ENCODE measurements at regions not wholly inside any gene's neighbourhood (a gene's known extent, or its start where the extent isn't known, plus 50 kb on each side); places are given as distances from the start of the nearest gene placed in this dataset.

DNA sequence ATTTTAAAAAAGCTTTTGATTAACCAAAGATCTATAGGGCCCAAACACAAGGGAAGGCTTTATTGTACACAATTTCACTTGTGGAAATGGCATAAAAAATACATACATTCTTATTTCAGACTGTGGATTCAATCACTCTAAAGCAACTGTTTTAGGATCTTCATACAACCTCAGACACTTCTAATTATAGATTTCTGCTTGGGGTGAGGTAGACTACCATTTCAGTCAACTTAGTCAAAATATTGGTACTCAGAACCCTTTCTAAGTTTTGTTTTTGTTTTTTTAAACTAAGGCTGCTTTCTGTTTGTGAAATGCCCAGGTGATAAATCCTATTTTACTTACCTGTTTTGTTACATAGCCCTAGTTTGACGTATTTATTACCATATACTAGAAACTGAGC is 284.5 kb upstream of the RASA1 start:
- TF ChIP-seq, protein P1, sequence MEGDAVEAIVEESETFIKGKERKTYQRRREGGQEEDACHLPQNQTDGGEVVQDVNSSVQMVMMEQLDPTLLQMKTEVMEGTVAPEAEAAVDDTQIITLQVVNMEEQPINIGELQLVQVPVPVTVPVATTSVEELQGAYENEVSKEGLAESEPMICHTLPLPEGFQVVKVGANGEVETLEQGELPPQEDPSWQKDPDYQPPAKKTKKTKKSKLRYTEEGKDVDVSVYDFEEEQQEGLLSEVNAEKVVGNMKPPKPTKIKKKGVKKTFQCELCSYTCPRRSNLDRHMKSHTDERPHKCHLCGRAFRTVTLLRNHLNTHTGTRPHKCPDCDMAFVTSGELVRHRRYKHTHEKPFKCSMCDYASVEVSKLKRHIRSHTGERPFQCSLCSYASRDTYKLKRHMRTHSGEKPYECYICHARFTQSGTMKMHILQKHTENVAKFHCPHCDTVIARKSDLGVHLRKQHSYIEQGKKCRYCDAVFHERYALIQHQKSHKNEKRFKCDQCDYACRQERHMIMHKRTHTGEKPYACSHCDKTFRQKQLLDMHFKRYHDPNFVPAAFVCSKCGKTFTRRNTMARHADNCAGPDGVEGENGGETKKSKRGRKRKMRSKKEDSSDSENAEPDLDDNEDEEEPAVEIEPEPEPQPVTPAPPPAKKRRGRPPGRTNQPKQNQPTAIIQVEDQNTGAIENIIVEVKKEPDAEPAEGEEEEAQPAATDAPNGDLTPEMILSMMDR (conservative IDR thresholded peaks at IDR 0.05 in 1 of 2, IDR thresholded peaks at IDR 0.05 in 1 of 2; ENCODE audit: low read depth in 1 of 2, low read length in 2 of 2) = no peak
- TF ChIP-seq EZH2 (IDR thresholded peaks at IDR 0.05; ENCODE audit: low read length, missing control alignments) = no peak
